Caco-2 (cell line): ENCODE measurements at regions not wholly inside any gene's neighbourhood (a gene's known extent, or its start where the extent isn't known, plus 50 kb on each side); places are given as distances from the start of the nearest gene placed in this dataset.

ENCODE experiments used
- BruUV-seq: library from RNA; stranded (reverse); fragments of 400-500 nt; replicated peaks from 2 replicates; lab custom pipeline; 2021; lab: Mats Ljungman, UMichigan
- CTCF ChIA-PET: fragments of 300-600 bp; sonication (Branson Sonifier 250); formaldehyde crosslinking; loops from one replicate; lab custom pipeline; 2022; ENCODE audit warnings: antibody characterized with exemption; lab: Charles Lee
- POLR2A ChIA-PET: fragments of 300-600 bp; sonication (Branson Sonifier 250); formaldehyde crosslinking; loops from one replicate; lab custom pipeline; 2022; ENCODE audit warnings: antibody characterized with exemption; lab: Charles Lee
- DNase-seq, 2 experiments: peaks; one replicate each; pipeline versions ENCODE4 v3.0.0 to v3.0.0-alpha.2; 2020 to 2022
- H3K27me3 ChIP-seq: replicated peaks from 2 replicates; pipeline ENCODE4 v1.6.0; 2011; ENCODE audit warnings: low read length; ENCODE audit not compliant: control insufficient read depth, insufficient read depth
- H3K36me3 ChIP-seq: 2 replicates; pipeline ENCODE4 v1.5.1; 2011; ENCODE audit warnings: low read length; ENCODE audit not compliant: control insufficient read depth, insufficient read depth
- H3K4me1 ChIP-seq: fragments of 250-450 bp; sonication (Bioruptor Pico); 2 replicates; pipeline ENCODE4 v1.5.1; 2020; ENCODE audit warnings: mild to moderate bottlenecking
- H3K4me3 ChIP-seq: 2 replicates; pipeline ENCODE4 v1.5.1; 2011; ENCODE audit warnings: low read depth, mild to moderate bottlenecking, control low read depth, low read length
- H3K9me3 ChIP-seq: fragments of 250-450 bp; sonication (Bioruptor Pico); 2 replicates; pipeline ENCODE4 v1.5.1; 2020; ENCODE audit warnings: mild to moderate bottlenecking, moderate library complexity
- H3K27ac Mint-ChIP-seq: one replicate; pipeline ENCODE4 v1.8.0; 2022; ENCODE audit warnings: mixed read lengths; ENCODE audit not compliant: unreplicated experiment
- H3K27me3 Mint-ChIP-seq: one replicate; pipeline ENCODE4 v1.8.0; 2022; ENCODE audit warnings: mixed read lengths; ENCODE audit not compliant: insufficient read depth, unreplicated experiment
- H3K36me3 Mint-ChIP-seq: one replicate; pipeline ENCODE4 v1.8.0; 2022; ENCODE audit warnings: mild to moderate bottlenecking, mixed read lengths; ENCODE audit not compliant: insufficient read depth, unreplicated experiment
- H3K4me1 Mint-ChIP-seq: one replicate; pipeline ENCODE4 v1.8.0; 2022; ENCODE audit warnings: low read depth, mixed read lengths; ENCODE audit not compliant: unreplicated experiment
- H3K4me3 Mint-ChIP-seq: one replicate; pipeline ENCODE4 v1.8.0; 2022; ENCODE audit warnings: mild to moderate bottlenecking, moderate library complexity, mixed read lengths; ENCODE audit not compliant: unreplicated experiment
- H3K9me3 Mint-ChIP-seq: one replicate; pipeline ENCODE4 v1.8.0; 2022; ENCODE audit warnings: mixed read lengths; ENCODE audit not compliant: unreplicated experiment
- CTCF ChIP-seq, 2 experiments: fragments of 200-600 bp in 1 of 2; IDR thresholded peaks; 1 replicate in 1 of 2; 2 replicates in 1 of 2; pipeline versions ENCODE4 v1.5.1 to v1.8.0; 2011 to 2022; ENCODE audit warnings: antibody characterized with exemption in 1 of 2, control low read depth in 1 of 2, inconsistent platforms in 1 of 2, low read depth in 1 of 2, low read length in 1 of 2, mild to moderate bottlenecking in 1 of 2, moderate library complexity in 1 of 2; ENCODE audit not compliant: insufficient read depth in 1 of 2, severe bottlenecking in 1 of 2, unreplicated experiment in 1 of 2
- intact Hi-C: fragments of 100-400 bp; cut with micrococcal nuclease; formaldehyde crosslinking; loops from one replicate; pipeline ENCODE4 v1.10.0; 2022; ENCODE audit not compliant: unreplicated experiment

- no TSS peak for BruUV-seq
- no peak for TF ChIP-seq CTCF (IDR thresholded peaks at IDR 0.05; ENCODE audit: insufficient read depth in 1 of 2, low read depth in 1 of 2, low read length in 1 of 2, severe bottlenecking in 1 of 2, unreplicated experiment in 1 of 2)
- Mint-ChIP-seq H3K36me3 (no peaks in the 10 kb centered on the region), H3K27me3 (peaks cover 2% of the 10 kb centered on the region), H3K4me1 (no peaks in the 10 kb centered on the region), H3K4me3 (no peak overlapping the region), H3K27ac (no peak overlapping the region), H3K9me3 (no peaks in the 10 kb centered on the region)
- Histone ChIP-seq H3K9me3 (no peaks in the 10 kb centered on the region), H3K4me1 (no peaks in the 10 kb centered on the region), H3K4me3 (no peak overlapping the region), H3K36me3 (no peaks in the 10 kb centered on the region), H3K27me3 (no peaks in the 10 kb centered on the region)
- ChIA-PET POLR2A (no interaction called here), CTCF (no interaction called here)
- intact Hi-C loops: no loop called here
- DNase-seq: no peak
These were observed 132.7 kb upstream of the MDFIC start for GRCh38 chr7:114789161-114789560.

- H3K9me3 ChIP-seq: no peaks in the 10 kb centered on the region
- Mint-ChIP-seq H3K27me3 (peaks cover 6% of the 10 kb centered on the region), H3K27ac (no peak overlapping the region), H3K4me1 (no peaks in the 10 kb centered on the region), H3K36me3 (no peaks in the 10 kb centered on the region), H3K9me3 (no peaks in the 10 kb centered on the region), H3K4me3 (no peak overlapping the region)
- no TSS peak for BruUV-seq
- DNase-seq: no peak
- no peaks in the 10 kb centered on the region for H3K27me3 ChIP-seq
- H3K36me3 ChIP-seq: no peaks in the 10 kb centered on the region
- no peak overlapping the region for H3K4me3 ChIP-seq
- intact Hi-C loops: no loop called here
- no peak for TF ChIP-seq CTCF (IDR thresholded peaks at IDR 0.05; ENCODE audit: insufficient read depth in 1 of 2, low read depth in 1 of 2, low read length in 1 of 2, severe bottlenecking in 1 of 2, unreplicated experiment in 1 of 2)
- CTCF ChIA-PET: no interaction called here
- POLR2A ChIA-PET: no interaction called here
- H3K4me1 ChIP-seq: no peaks in the 10 kb centered on the region
These were observed 132.0 kb upstream of the MDFIC start for GRCh38 chr7:114789871-114790311.

GRCh38 chr7:114790521-114790920 is 131.4 kb upstream of the MDFIC start:
- no peaks in the 10 kb centered on the region for H3K9me3 ChIP-seq
- CTCF ChIA-PET: no interaction called here
- no peaks in the 10 kb centered on the region for H3K9me3 Mint-ChIP-seq
- H3K4me1 ChIP-seq: no peaks in the 10 kb centered on the region
- intact Hi-C loops: no loop called here
- peaks cover 8% of the 10 kb centered on the region for H3K27me3 Mint-ChIP-seq
- H3K27ac Mint-ChIP-seq: no peak overlapping the region
- no peak for DNase-seq
- no peak overlapping the region for H3K4me3 Mint-ChIP-seq
- H3K36me3 Mint-ChIP-seq: no peaks in the 10 kb centered on the region
- no peaks in the 10 kb centered on the region for H3K4me1 Mint-ChIP-seq
- no peaks in the 10 kb centered on the region for H3K27me3 ChIP-seq
- no peak overlapping the region for H3K4me3 ChIP-seq
- no peaks in the 10 kb centered on the region for H3K36me3 ChIP-seq
- POLR2A ChIA-PET: no interaction called here
- no peak for TF ChIP-seq CTCF (IDR thresholded peaks at IDR 0.05; ENCODE audit: insufficient read depth in 1 of 2, low read depth in 1 of 2, low read length in 1 of 2, severe bottlenecking in 1 of 2, unreplicated experiment in 1 of 2)
- BruUV-seq: no TSS peak
